ENCODE measurements at regions not wholly inside any gene's neighbourhood (a gene's known extent, or its start where the extent isn't known, plus 50 kb on each side); places are given as distances from the start of the nearest gene placed in this dataset.

- CTCF ChIA-PET = no interaction called here
Measured at GRCh38 chr11:69896250-69896649, 77.0 kb upstream of the FGF3 start.

GRCh38 chr11:69898123-69898522 is 78.9 kb upstream of the FGF3 start:
- peaks cover 19% of the 10 kb centered on the region for H3K27me3 Mint-ChIP-seq

More at GRCh38 chr11:69896250-69896649, 77.0 kb upstream of the FGF3 start:
- Histone ChIP-seq H3K9ac (ENCODE audit: low read length) (no peak overlapping the region), H3K79me2 (ENCODE audit: control insufficient read depth, insufficient read depth, low read length) (no peaks in the 10 kb centered on the region), H4K20me1 (ENCODE audit: control insufficient read depth, insufficient read depth, low read length, poor library complexity, severe bottlenecking) (no peaks in the 10 kb centered on the region), H3K4me1 (ENCODE audit: control insufficient read depth in 2 of 2, insufficient read depth in 2 of 2, low read length in 2 of 2) (no peaks in the 10 kb centered on the region), H3K36me3 (replicated peaks in 1 of 2; ENCODE audit: control extremely low read depth in 1 of 2, control insufficient read depth in 1 of 2, extremely low read depth in 1 of 2, insufficient read depth in 2 of 2, low read length in 1 of 2) (no peaks in the 10 kb centered on the region), H2AFZ (ENCODE audit: insufficient read depth, low read depth, low read length, poor library complexity, severe bottlenecking) (no peak overlapping the region), H3K27me3 (replicated peaks in 1 of 4; ENCODE audit: control extremely low read depth in 1 of 4, control insufficient read depth in 3 of 4, insufficient read depth in 4 of 4, low read length in 3 of 4) (peaks cover 0 to 16% (median 0%) of the 10 kb centered on the region in 4 experiments), H3K4me3 (ENCODE audit: control extremely low read depth in 1 of 5, extremely low read depth in 1 of 5, insufficient read depth in 1 of 5, low read depth in 2 of 5, low read length in 4 of 5) (no peak overlapping the region), H3K9me3 (ENCODE audit: control extremely low read depth in 1 of 3, control insufficient read depth in 2 of 3, insufficient read depth in 1 of 3, low read length in 2 of 3) (peaks cover 0 to 6% (median 0%) of the 10 kb centered on the region in 3 donors), H3K4me2 (replicated peaks; ENCODE audit: low read depth, low read length, poor library complexity, severe bottlenecking) (no peak overlapping the region), H3K27ac (ENCODE audit: low read length in 2 of 2) (no peak overlapping the region)
- H3K4me1 Mint-ChIP-seq = no peaks in the 10 kb centered on the region
- no peaks in the 10 kb centered on the region for H3K9me3 Mint-ChIP-seq (ENCODE audit: insufficient read depth)
- H3K27me3 Mint-ChIP-seq = peaks cover 26% of the 10 kb centered on the region
- POLR2A ChIA-PET = no interaction called here
- intact Hi-C loops (cut with micrococcal nuclease) = no loop called here
- DNase-seq (no peak), ATAC-seq (ENCODE audit: low read depth) (no peak)
- no peak for TF ChIP-seq EZH2 (IDR thresholded peaks at IDR 0.05; ENCODE audit: borderline replicate concordance, insufficient read depth, low read depth, low read length, poor library complexity, severe bottlenecking)
- TF ChIP-seq, protein P1, sequence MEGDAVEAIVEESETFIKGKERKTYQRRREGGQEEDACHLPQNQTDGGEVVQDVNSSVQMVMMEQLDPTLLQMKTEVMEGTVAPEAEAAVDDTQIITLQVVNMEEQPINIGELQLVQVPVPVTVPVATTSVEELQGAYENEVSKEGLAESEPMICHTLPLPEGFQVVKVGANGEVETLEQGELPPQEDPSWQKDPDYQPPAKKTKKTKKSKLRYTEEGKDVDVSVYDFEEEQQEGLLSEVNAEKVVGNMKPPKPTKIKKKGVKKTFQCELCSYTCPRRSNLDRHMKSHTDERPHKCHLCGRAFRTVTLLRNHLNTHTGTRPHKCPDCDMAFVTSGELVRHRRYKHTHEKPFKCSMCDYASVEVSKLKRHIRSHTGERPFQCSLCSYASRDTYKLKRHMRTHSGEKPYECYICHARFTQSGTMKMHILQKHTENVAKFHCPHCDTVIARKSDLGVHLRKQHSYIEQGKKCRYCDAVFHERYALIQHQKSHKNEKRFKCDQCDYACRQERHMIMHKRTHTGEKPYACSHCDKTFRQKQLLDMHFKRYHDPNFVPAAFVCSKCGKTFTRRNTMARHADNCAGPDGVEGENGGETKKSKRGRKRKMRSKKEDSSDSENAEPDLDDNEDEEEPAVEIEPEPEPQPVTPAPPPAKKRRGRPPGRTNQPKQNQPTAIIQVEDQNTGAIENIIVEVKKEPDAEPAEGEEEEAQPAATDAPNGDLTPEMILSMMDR (IDR thresholded peaks at IDR 0.05) = no peak
- H3K4me3 Mint-ChIP-seq = no peak overlapping the region
- H3K27ac Mint-ChIP-seq = no peak overlapping the region

More at GRCh38 chr11:69898123-69898522, 78.9 kb upstream of the FGF3 start:
- H3K4me1 ChIP-seq (ENCODE audit: control insufficient read depth in 2 of 2, insufficient read depth in 2 of 2, low read length in 2 of 2) = no peaks in the 10 kb centered on the region
- ATAC-seq (ENCODE audit: low read depth) (no peak), DNase-seq (no peak)
- no peak overlapping the region for H2AFZ ChIP-seq (ENCODE audit: insufficient read depth, low read depth, low read length, poor library complexity, severe bottlenecking)
- H3K9me3 ChIP-seq (ENCODE audit: control extremely low read depth in 1 of 3, control insufficient read depth in 2 of 3, insufficient read depth in 1 of 3, low read length in 2 of 3) = no peaks in the 10 kb centered on the region
- ChIA-PET CTCF (interaction anchor here (0.9 to 1.1 kb wide), 2 partner anchors 9 to 12 kb away, joined by 3 read pairs; no protein-coding TSS in a partner anchor), POLR2A (no interaction called here)
- intact Hi-C loops (cut with micrococcal nuclease) = no loop called here
- TF ChIP-seq, protein P1 (IDR thresholded peaks at IDR 0.05) = no peak
- no peak for TF ChIP-seq EZH2 (IDR thresholded peaks at IDR 0.05; ENCODE audit: borderline replicate concordance, insufficient read depth, low read depth, low read length, poor library complexity, severe bottlenecking)
- H3K27ac ChIP-seq (ENCODE audit: low read length in 2 of 2) = no peak overlapping the region
- peaks cover 0 to 14% (median 0%) of the 10 kb centered on the region in 4 experiments for H3K27me3 ChIP-seq (replicated peaks in 1 of 4; ENCODE audit: control extremely low read depth in 1 of 4, control insufficient read depth in 3 of 4, insufficient read depth in 4 of 4, low read length in 3 of 4)
- no peak overlapping the region for H3K4me3 Mint-ChIP-seq
- no peak overlapping the region for H3K27ac Mint-ChIP-seq
- no peaks in the 10 kb centered on the region for H3K36me3 ChIP-seq (replicated peaks in 1 of 2; ENCODE audit: control extremely low read depth in 1 of 2, control insufficient read depth in 1 of 2, extremely low read depth in 1 of 2, insufficient read depth in 2 of 2, low read length in 1 of 2)
- H3K79me2 ChIP-seq (ENCODE audit: control insufficient read depth, insufficient read depth, low read length) = no peaks in the 10 kb centered on the region
- no peaks in the 10 kb centered on the region for H3K9me3 Mint-ChIP-seq (ENCODE audit: insufficient read depth)
- 97% methylated on average over 3 of the region's 4 CpGs for WGBS (ENCODE audit: insufficient coverage)
- H3K9ac ChIP-seq (ENCODE audit: low read length) = no peak overlapping the region
- H3K4me1 Mint-ChIP-seq = no peaks in the 10 kb centered on the region
- no peak overlapping the region for H3K4me3 ChIP-seq (ENCODE audit: control extremely low read depth in 1 of 5, extremely low read depth in 1 of 5, insufficient read depth in 1 of 5, low read depth in 2 of 5, low read length in 4 of 5)
- H3K4me2 ChIP-seq (replicated peaks; ENCODE audit: low read depth, low read length, poor library complexity, severe bottlenecking) = no peak overlapping the region
- no peaks in the 10 kb centered on the region for H4K20me1 ChIP-seq (ENCODE audit: control insufficient read depth, insufficient read depth, low read length, poor library complexity, severe bottlenecking)
